ENCODE measurements at regions not wholly inside any gene's neighbourhood (a gene's known extent, or its start where the extent isn't known, plus 50 kb on each side); places are given as distances from the start of the nearest gene placed in this dataset.

DNA sequence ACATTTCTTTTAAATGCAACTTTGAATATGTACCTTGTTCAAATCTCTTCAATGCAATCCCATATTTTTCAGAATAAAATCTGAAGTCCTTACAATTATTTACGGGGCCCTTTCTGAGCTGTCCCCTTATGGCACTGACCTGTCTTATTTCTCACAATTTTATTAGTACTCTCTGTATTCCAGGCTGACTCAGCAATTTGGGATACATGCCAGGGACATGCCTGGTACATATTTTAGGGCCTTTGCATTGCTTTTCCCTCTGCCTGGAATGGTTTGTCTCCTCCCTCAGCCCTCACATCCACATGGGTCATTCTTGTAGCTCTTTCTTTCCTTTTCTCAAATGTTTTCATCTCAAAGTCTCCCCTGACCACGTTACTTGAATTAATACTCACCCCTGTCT, 172.2 kb upstream of the TECRL start:
- no peak overlapping the region for H3K9ac ChIP-seq (ENCODE audit: low read length)
- H3K4me2 ChIP-seq (ENCODE audit: low read length), result no peak overlapping the region
- H2AFZ ChIP-seq (ENCODE audit: low read depth, low read length), result no peak overlapping the region
- H3K27me3 ChIP-seq (ENCODE audit: low read depth, low read length), result no peaks in the 10 kb centered on the region
- H3K9me3 ChIP-seq (ENCODE audit: insufficient read depth, low read length), result no peaks in the 10 kb centered on the region
- H3K4me1 ChIP-seq (ENCODE audit: low read length), result no peaks in the 10 kb centered on the region
- H3K79me2 ChIP-seq (ENCODE audit: low read length), result no peaks in the 10 kb centered on the region
- H3K4me3 ChIP-seq (ENCODE audit: low read length), result no peak overlapping the region
- TF ChIP-seq, protein P1, sequence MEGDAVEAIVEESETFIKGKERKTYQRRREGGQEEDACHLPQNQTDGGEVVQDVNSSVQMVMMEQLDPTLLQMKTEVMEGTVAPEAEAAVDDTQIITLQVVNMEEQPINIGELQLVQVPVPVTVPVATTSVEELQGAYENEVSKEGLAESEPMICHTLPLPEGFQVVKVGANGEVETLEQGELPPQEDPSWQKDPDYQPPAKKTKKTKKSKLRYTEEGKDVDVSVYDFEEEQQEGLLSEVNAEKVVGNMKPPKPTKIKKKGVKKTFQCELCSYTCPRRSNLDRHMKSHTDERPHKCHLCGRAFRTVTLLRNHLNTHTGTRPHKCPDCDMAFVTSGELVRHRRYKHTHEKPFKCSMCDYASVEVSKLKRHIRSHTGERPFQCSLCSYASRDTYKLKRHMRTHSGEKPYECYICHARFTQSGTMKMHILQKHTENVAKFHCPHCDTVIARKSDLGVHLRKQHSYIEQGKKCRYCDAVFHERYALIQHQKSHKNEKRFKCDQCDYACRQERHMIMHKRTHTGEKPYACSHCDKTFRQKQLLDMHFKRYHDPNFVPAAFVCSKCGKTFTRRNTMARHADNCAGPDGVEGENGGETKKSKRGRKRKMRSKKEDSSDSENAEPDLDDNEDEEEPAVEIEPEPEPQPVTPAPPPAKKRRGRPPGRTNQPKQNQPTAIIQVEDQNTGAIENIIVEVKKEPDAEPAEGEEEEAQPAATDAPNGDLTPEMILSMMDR (IDR thresholded peaks at IDR 0.05; ENCODE audit: low read depth, low read length), result no peak
- no peak for TF ChIP-seq EZH2phosphoT487 (IDR thresholded peaks at IDR 0.05; ENCODE audit: low read depth)
- no peaks in the 10 kb centered on the region for H3K36me3 ChIP-seq (replicated peaks; ENCODE audit: low read depth, low read length)
- H3K27ac ChIP-seq (ENCODE audit: low read length), result no peak overlapping the region
- no peaks in the 10 kb centered on the region for H4K20me1 ChIP-seq (ENCODE audit: insufficient read depth, low read length)

DNA sequence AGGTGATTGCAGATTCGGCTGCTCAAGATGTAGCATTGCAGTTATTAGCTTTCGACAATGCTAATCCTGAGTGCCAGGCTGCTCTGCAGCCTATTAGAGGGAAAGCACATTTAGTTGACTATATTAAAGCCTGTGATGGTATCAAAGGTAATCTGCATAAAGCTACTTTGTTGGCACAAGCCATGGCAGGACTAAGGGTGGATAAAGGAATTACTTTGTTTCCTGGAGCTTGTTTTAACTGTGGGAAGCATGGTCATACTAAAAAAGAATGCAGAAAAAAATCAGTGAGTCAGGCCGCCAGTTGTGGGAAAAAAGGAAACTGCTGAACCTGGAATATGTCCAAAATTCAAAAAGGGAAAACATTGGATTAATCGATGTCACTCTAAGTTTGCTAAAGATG, 154.9 kb upstream of the TECRL start:
- Histone ChIP-seq H3K4me1 (ENCODE audit: low read length) (no peaks in the 10 kb centered on the region), H2AFZ (ENCODE audit: low read depth, low read length) (no peak overlapping the region), H3K36me3 (replicated peaks; ENCODE audit: low read depth, low read length) (no peaks in the 10 kb centered on the region), H4K20me1 (ENCODE audit: insufficient read depth, low read length) (no peaks in the 10 kb centered on the region), H3K27me3 (ENCODE audit: low read depth, low read length) (no peaks in the 10 kb centered on the region), H3K4me2 (ENCODE audit: low read length) (no peak overlapping the region), H3K79me2 (ENCODE audit: low read length) (no peaks in the 10 kb centered on the region), H3K9ac (ENCODE audit: low read length) (no peak overlapping the region), H3K9me3 (ENCODE audit: insufficient read depth, low read length) (no peaks in the 10 kb centered on the region), H3K4me3 (ENCODE audit: low read length) (no peak overlapping the region), H3K27ac (ENCODE audit: low read length) (no peak overlapping the region)
- TF ChIP-seq EZH2phosphoT487 (IDR thresholded peaks at IDR 0.05; ENCODE audit: low read depth), result no peak

DNA sequence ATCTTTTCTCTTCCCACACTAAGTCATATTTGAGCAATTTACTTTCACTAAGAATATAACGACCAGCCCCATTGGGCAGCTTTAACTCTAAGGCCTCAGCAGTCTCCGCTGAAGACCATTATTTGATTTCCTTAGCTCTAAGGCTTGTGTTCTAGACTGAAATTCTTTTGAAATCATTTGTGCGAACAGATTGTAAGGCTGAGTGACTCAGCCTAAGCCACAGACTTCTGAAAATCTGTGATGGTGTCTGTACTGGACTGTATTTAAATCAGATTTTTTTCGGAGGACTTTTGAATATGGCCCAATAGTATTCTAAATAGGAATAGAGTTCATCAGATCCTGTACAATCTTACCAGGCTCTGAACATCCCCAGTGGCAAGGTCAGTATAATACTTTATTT, 150.3 kb upstream of the TECRL start:
- Histone ChIP-seq H3K4me3 (ENCODE audit: low read length) (no peak overlapping the region), H4K20me1 (ENCODE audit: insufficient read depth, low read length) (no peaks in the 10 kb centered on the region)
- no peak for TF ChIP-seq EZH2phosphoT487 (IDR thresholded peaks at IDR 0.05; ENCODE audit: low read depth)
- TF ChIP-seq, protein P1 (IDR thresholded peaks at IDR 0.05; ENCODE audit: low read depth, low read length), result no peak

DNA sequence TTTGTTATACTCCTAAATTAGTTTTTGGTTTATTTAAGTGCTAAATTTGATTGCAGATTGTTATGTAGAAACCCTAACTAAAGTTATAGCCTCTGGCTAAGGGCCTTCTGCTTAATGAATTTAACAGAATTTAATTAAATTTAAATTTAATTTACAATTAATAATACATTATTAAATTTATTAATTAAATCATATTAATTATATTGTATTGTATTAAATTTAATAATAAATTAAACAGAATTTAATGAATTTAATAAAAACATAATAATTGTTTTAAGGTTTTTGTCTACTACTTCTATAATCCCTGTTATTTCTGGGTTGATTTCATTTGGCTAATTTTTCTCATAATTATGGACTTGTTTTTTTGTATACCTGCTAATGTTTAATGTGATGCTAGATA, 141.9 kb upstream of the TECRL start:
- no peak for TF ChIP-seq EZH2phosphoT487 (IDR thresholded peaks at IDR 0.05; ENCODE audit: low read depth)
- TF ChIP-seq, protein P1 (IDR thresholded peaks at IDR 0.05; ENCODE audit: low read depth, low read length), result no peak
- no peak overlapping the region for H3K4me2 ChIP-seq (ENCODE audit: low read length)
- H3K27ac ChIP-seq (ENCODE audit: low read length), result no peak overlapping the region
- H3K36me3 ChIP-seq (replicated peaks; ENCODE audit: low read depth, low read length), result no peaks in the 10 kb centered on the region
- no peak overlapping the region for H3K4me3 ChIP-seq (ENCODE audit: low read length)
- no peaks in the 10 kb centered on the region for H3K9me3 ChIP-seq (ENCODE audit: insufficient read depth, low read length)
- H2AFZ ChIP-seq (ENCODE audit: low read depth, low read length), result no peak overlapping the region
- no peaks in the 10 kb centered on the region for H3K4me1 ChIP-seq (ENCODE audit: low read length)
- no peaks in the 10 kb centered on the region for H4K20me1 ChIP-seq (ENCODE audit: insufficient read depth, low read length)
- H3K79me2 ChIP-seq (ENCODE audit: low read length), result no peaks in the 10 kb centered on the region
- no peak overlapping the region for H3K9ac ChIP-seq (ENCODE audit: low read length)
- H3K27me3 ChIP-seq (ENCODE audit: low read depth, low read length), result no peaks in the 10 kb centered on the region

More for the DNA sequence above, 150.3 kb upstream of the TECRL start:
- Histone ChIP-seq H3K36me3 (replicated peaks; ENCODE audit: low read depth, low read length) (no peaks in the 10 kb centered on the region), H3K9me3 (ENCODE audit: insufficient read depth, low read length) (no peaks in the 10 kb centered on the region), H3K9ac (ENCODE audit: low read length) (no peak overlapping the region), H3K4me2 (ENCODE audit: low read length) (no peak overlapping the region), H3K79me2 (ENCODE audit: low read length) (no peaks in the 10 kb centered on the region), H3K4me1 (ENCODE audit: low read length) (no peaks in the 10 kb centered on the region), H3K27ac (ENCODE audit: low read length) (no peak overlapping the region), H3K27me3 (ENCODE audit: low read depth, low read length) (no peaks in the 10 kb centered on the region), H2AFZ (ENCODE audit: low read depth, low read length) (no peak overlapping the region)

DNA sequence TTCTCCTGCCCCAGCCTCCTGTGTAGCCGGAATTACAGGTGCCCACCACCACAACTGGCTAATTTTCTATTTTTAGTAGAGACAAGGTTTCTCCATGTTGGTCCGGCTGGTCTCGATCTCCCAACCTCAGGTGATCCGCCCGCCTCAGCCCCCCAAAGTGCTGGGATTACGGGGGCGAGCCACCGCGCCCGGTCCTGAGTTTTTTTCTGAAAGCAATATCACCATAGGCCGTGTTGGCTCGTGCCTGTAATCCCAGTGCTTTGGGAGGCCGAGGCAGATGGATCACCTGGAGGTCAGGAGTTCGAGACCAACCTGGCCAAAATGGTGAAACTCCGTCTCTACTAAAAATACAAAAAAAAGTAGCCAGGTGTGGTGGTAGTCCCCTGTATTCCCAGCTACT, 136.3 kb upstream of the TECRL start:
- Histone ChIP-seq H3K27me3 (ENCODE audit: low read depth, low read length) (no peaks in the 10 kb centered on the region), H3K9ac (ENCODE audit: low read length) (no peak overlapping the region), H3K4me2 (ENCODE audit: low read length) (no peak overlapping the region)

More for the DNA sequence above, 136.3 kb upstream of the TECRL start:
- no peak overlapping the region for H3K4me3 ChIP-seq (ENCODE audit: low read length)
- H3K36me3 ChIP-seq (replicated peaks; ENCODE audit: low read depth, low read length), result no peaks in the 10 kb centered on the region
- H3K4me1 ChIP-seq (ENCODE audit: low read length), result no peaks in the 10 kb centered on the region; the same call in 1 of the 2 replicates
- H3K79me2 ChIP-seq (ENCODE audit: low read length), result no peaks in the 10 kb centered on the region
- no peaks in the 10 kb centered on the region for H3K9me3 ChIP-seq (ENCODE audit: insufficient read depth, low read length)
- no peak overlapping the region for H2AFZ ChIP-seq (ENCODE audit: low read depth, low read length)
- H4K20me1 ChIP-seq (ENCODE audit: insufficient read depth, low read length), result no peaks in the 10 kb centered on the region
- H3K27ac ChIP-seq (ENCODE audit: low read length), result no peak overlapping the region
- TF ChIP-seq EZH2phosphoT487 (IDR thresholded peaks at IDR 0.05; ENCODE audit: low read depth), result no peak
- TF ChIP-seq, protein P1 (IDR thresholded peaks at IDR 0.05; ENCODE audit: low read depth, low read length), result no peak
